ENCODE measurements at regions not wholly inside any gene's neighbourhood (a gene's known extent, or its start where the extent isn't known, plus 50 kb on each side); places are given as distances from the start of the nearest gene placed in this dataset.

DNA sequence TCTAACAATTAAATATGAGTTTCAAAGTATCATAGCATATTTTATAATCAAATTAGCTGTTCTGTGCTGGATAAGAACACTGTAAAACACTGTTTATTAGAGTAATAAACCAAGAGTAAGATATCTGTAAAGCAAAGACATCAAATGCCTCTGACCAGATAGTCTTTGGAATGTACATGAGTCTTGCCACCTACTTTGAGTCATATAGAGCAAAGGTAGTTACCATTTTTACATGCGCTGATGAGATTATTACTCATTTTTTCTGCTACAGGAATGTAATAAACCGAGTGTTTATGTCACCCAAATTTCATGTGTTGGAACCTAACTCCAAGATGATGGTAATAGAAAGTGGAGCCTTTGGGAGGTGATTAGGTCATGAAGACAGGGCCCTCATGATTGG is 654.5 kb downstream of the CETN3 start:
- TF ChIP-seq, protein P1, sequence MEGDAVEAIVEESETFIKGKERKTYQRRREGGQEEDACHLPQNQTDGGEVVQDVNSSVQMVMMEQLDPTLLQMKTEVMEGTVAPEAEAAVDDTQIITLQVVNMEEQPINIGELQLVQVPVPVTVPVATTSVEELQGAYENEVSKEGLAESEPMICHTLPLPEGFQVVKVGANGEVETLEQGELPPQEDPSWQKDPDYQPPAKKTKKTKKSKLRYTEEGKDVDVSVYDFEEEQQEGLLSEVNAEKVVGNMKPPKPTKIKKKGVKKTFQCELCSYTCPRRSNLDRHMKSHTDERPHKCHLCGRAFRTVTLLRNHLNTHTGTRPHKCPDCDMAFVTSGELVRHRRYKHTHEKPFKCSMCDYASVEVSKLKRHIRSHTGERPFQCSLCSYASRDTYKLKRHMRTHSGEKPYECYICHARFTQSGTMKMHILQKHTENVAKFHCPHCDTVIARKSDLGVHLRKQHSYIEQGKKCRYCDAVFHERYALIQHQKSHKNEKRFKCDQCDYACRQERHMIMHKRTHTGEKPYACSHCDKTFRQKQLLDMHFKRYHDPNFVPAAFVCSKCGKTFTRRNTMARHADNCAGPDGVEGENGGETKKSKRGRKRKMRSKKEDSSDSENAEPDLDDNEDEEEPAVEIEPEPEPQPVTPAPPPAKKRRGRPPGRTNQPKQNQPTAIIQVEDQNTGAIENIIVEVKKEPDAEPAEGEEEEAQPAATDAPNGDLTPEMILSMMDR (IDR thresholded peaks at IDR 0.05) = no peak
- TF ChIP-seq POLR2AphosphoS5 (IDR thresholded peaks at IDR 0.05) = no peak
- no peak for TF ChIP-seq EP300 (IDR thresholded peaks at IDR 0.05)
- TF ChIP-seq POLR2A (IDR thresholded peaks at IDR 0.05; ENCODE audit: low read depth) = no peak
- H3K27ac ChIP-seq (replicated peaks in 1 of 4) = no peak overlapping the region
- WGBS = 94% methylated on average over 2 of the region's 2 CpGs
- H3K9me3 ChIP-seq = no peaks in the 10 kb centered on the region
- no peak overlapping the region for H3K4me3 ChIP-seq
- no peak for DNase-seq (ENCODE audit: extremely low spot score)
- intact Hi-C loops (cut with DNase I) = no loop called here
- no peaks in the 10 kb centered on the region for H3K27me3 ChIP-seq
- peaks cover 0 to 12% (median 3%) of the 10 kb centered on the region in 4 donors for H3K4me1 ChIP-seq
- H3K36me3 ChIP-seq = no peaks in the 10 kb centered on the region

DNA sequence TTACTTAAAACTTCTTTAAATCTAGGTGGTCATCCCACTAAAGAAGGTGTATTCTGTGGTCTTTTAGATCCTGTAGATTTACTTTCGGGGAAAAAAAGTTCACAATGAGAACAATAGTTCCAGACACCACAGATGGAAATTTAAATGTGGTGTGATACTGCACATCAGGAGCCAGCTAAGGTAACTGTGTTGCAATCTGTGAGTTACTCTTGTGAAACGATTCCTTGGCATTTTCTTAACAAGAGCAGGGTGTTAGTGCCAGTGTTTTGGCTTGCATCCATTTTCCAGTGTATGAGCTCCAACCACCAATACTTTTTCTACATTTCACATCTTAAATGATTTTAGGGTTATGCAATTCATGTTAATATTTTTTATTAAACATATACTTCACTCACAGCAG is 674.5 kb downstream of the CETN3 start:
- H3K36me3 ChIP-seq = no peaks in the 10 kb centered on the region
- no peaks in the 10 kb centered on the region for H3K27me3 ChIP-seq
- WGBS = 55% methylated on average over 2 of the region's 2 CpGs
- intact Hi-C loops (cut with DNase I) = no loop called here
- H3K4me1 ChIP-seq = peaks cover 0 to 16% (median 7%) of the 10 kb centered on the region in 4 donors
- TF ChIP-seq EP300 (IDR thresholded peaks at IDR 0.05) (no peak), POLR2A (IDR thresholded peaks at IDR 0.05; ENCODE audit: low read depth) (no peak), POLR2AphosphoS5 (IDR thresholded peaks at IDR 0.05) (no peak)
- TF ChIP-seq, protein P1 (IDR thresholded peaks at IDR 0.05) = no peak
- no peak overlapping the region for H3K27ac ChIP-seq (replicated peaks in 1 of 4)
- DNase-seq (ENCODE audit: extremely low spot score) = no peak
- no peaks in the 10 kb centered on the region for H3K9me3 ChIP-seq
- H3K4me3 ChIP-seq = no peak overlapping the region

DNA sequence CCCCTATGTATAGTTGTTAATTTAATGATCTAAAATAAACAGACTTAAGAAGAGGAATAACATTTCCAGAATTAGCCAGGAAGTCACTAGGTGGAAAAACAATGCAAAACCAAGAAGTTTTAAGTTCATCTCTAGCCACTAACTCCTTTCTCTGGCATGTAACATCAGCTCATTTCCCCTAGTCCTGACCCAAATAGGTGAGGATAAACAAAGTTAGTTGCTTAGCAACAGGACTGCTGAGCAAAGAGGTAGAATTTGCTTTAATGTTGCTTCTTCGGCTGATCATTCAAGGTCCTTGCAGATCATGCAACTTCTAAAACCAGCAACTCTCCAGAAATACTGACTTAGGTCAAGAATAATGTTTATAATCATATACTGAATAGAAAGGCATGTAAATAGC is 675.8 kb downstream of the CETN3 start:
- WGBS = 79% methylated on average over 1 of the region's 1 CpG
- no peak for TF ChIP-seq POLR2A (IDR thresholded peaks at IDR 0.05; ENCODE audit: low read depth)
- TF ChIP-seq, protein P1 (IDR thresholded peaks at IDR 0.05) = no peak
- TF ChIP-seq EP300 (IDR thresholded peaks at IDR 0.05) = no peak
- no peak for TF ChIP-seq POLR2AphosphoS5 (IDR thresholded peaks at IDR 0.05)
- intact Hi-C loops (cut with DNase I) = no loop called here
- Histone ChIP-seq H3K36me3 (no peaks in the 10 kb centered on the region), H3K9me3 (no peaks in the 10 kb centered on the region), H3K27me3 (no peaks in the 10 kb centered on the region), H3K4me3 (no peak overlapping the region), H3K27ac (replicated peaks in 1 of 4) (no peak overlapping the region), H3K4me1 (peaks cover 1 to 21% (median 14%) of the 10 kb centered on the region in 4 donors)
- DNase-seq (ENCODE audit: extremely low spot score) = no peak

DNA sequence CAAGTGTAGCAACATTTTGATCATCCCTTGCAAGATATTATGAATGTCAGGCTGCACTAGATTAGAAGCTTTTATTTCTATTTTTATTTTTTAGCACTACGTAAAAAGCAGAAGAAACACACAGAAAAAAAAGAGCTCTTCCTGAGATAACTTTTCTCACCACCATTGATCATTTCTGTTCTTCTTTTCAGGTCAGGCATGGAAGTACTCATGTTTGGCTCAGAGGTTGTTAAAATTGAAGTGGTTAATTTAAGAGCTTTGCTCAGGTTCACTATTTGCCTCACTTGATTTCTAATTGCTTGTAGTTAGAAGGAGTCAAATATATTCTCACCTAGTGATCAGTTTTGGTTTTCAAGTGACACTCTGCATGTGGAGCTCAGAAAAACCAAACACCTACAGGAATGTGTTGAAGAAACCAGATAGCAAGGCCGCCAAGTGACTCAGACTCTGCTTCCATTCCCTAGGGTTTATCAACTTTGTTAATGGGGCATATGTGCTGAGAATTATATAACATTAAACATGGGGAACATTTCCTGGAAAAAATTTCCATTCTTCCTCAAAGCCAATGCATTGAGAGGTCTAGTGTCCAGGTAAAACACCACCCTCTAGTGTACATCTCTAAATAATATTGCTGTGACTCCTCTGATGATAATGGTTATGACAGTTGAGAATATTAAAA is 679.8 kb downstream of the CETN3 start:
- 79% methylated on average over 2 of the region's 2 CpGs for WGBS
- Histone ChIP-seq H3K4me3 (no peak overlapping the region), H3K4me1 (peaks cover 7 to 25% (median 19%) of the 10 kb centered on the region in 4 donors), H3K36me3 (no peaks in the 10 kb centered on the region), H3K27ac (replicated peaks in 1 of 4) (no peak overlapping the region), H3K9me3 (no peaks in the 10 kb centered on the region), H3K27me3 (no peaks in the 10 kb centered on the region)
- intact Hi-C loops (cut with DNase I) = no loop called here
- DNase-seq (ENCODE audit: extremely low spot score) = no peak
- TF ChIP-seq POLR2A (IDR thresholded peaks at IDR 0.05; ENCODE audit: low read depth) (no peak), POLR2AphosphoS5 (IDR thresholded peaks at IDR 0.05) (no peak), EP300 (IDR thresholded peaks at IDR 0.05) (no peak)
- TF ChIP-seq, protein P1 (IDR thresholded peaks at IDR 0.05) = no peak

DNA sequence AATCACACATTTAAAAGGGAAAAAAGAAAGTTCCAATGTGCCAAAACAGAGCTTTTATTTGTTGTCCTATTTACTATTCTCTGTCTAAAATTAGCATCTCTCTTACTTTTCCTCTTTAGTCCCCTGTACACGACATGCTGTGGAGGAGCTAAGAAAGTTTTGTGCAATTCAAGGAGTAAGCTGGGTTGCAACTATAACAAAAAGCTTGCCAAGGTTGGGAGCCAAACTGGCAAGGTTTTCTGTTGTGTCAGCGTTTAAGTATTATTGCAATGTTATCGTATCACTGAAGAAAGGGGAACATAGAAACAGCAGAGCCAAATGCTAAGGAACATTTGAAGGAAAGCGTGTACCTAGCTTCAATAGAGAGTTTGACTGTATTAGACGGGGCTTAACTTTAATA is 680.8 kb downstream of the CETN3 start:
- TF ChIP-seq, protein P1 (IDR thresholded peaks at IDR 0.05) = no peak
- TF ChIP-seq EP300 (IDR thresholded peaks at IDR 0.05) (no peak), POLR2A (IDR thresholded peaks at IDR 0.05; ENCODE audit: low read depth) (no peak), POLR2AphosphoS5 (IDR thresholded peaks at IDR 0.05) (peak in 1 of 2 donors; percentile 37)
- no peaks in the 10 kb centered on the region for H3K27me3 ChIP-seq
- no peak overlapping the region for H3K4me3 ChIP-seq
- H3K4me1 ChIP-seq = peaks cover 7 to 17% (median 15%) of the 10 kb centered on the region in 4 donors
- intact Hi-C loops (cut with DNase I) = no loop called here
- H3K27ac ChIP-seq (replicated peaks in 1 of 4) = no peak overlapping the region
- no peaks in the 10 kb centered on the region for H3K9me3 ChIP-seq
- WGBS = 16% methylated on average over 5 of the region's 5 CpGs
- no peak for DNase-seq (ENCODE audit: extremely low spot score)
- H3K36me3 ChIP-seq = no peaks in the 10 kb centered on the region

All from esophagus muscularis mucosa (tissue), 4 donors.